Fibroblast of gingiva (primary cell): ENCODE measurements at regions not wholly inside any gene's neighbourhood (a gene's known extent, or its start where the extent isn't known, plus 50 kb on each side); places are given as distances from the start of the nearest gene placed in this dataset.
"Not testable (repeated sequence)": the region's sequence is repeated elsewhere in the genome, so short reads cannot be mapped to it uniquely, and the experiment has no call there.

Experiments used
- DNase-seq: peaks from one replicate; pipeline ENCODE4 v3.0.0-alpha.2; 2011; ENCODE audit warnings: low read depth

GRCh38 chr2:191476901-191477300 lies 201.0 kb upstream of the NABP1 start:
- no peak for DNase-seq

- peak; percentile 78 for DNase-seq
Observed at GRCh38 chr2:191478799-191479679, 198.9 kb upstream of the NABP1 start.

DNA sequence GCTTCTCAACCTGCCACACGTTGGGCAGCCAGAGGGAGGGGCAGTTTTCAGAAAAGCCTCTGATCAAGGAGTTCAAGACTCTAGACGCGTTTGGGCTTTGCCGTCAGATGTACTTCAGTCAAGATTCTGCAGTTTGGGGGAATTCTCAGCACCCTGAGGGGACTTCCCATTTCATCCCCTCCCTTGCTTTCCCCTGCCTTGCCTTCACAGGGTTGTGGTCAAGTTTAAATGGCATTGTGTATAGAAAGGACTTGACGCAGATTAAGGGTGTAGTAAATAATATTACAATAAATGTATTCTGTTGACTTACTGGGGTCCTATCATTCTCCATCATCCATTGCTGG lies 198.3 kb upstream of the NABP1 start:
- no peak for DNase-seq

DNA sequence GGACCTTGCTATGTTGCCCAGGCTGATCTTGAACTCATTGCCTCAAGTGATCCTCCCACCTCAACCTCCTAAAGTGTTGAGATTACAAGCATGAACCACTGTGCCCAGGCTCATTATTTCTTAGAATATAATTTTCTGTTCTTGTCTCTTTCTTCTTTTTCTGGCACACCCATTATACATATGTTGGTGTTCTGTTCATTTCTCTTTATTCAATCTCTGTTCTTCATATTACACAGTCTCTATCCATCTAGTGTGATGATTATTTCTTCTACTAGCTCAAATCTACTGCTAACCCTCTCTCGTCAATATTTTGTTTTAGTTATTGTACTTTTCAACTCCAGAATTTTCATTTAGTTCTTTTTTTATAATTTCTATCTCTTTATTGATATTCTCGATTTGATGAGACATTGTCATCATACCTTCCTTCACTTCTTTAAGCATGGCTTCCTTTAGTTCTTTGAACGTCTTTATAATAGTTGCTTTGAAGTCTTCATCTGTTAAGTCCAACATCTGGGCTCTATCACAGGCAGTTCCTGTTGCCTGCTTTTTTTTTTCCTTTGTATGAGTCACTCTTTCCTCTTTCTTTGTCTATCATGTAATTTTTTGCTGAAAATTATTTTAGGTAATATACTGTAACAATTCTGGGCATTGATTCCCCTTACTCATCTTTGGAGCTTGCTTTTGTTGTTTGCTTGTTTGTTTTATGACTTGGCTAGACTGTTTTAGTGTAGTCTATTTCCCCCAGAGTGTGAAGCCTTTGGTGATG lies 196.4 kb upstream of the NABP1 start:
- DNase-seq = peak; percentile 9

GRCh38 chr2:191483117-191483516 lies 194.8 kb upstream of the NABP1 start:
- no peak for DNase-seq

DNA sequence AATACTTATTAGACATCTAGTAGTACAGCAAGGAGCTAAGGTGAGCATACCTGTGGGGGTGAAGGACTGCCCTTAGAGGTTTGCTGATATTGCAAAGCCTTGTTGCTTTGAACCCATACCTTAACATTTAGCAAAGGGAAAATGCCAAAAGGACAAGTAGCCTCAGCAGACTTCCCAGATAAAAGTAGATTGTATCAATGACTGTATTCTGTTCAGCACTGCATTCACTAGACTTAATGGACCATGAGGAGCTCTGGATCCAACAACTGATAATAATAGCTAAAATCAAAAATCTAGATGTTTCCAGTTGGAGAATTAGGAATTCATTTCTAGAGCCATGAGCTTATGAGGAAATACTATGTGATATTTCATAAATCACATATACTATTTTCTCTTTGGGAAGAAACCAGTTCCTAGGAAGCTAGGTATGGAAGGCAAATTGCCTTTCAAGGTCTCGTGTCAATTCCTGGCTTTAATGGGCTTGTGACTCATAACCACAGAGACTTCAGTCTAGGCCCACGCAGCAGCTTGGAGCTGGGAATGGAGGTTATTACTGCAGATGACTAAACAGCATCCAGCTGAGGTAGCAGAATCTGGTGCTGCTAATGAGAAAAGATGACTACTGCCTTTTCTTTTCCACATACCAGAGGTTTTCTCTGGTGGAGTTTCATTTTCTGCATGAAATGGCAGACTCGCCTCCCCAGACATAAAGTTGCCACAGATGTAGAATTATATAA lies 191.2 kb upstream of the NABP1 start:
- peak; percentile 82 for DNase-seq

GRCh38 chr2:191488135-191488534 lies 189.8 kb upstream of the NABP1 start:
- DNase-seq = no peak

DNA sequence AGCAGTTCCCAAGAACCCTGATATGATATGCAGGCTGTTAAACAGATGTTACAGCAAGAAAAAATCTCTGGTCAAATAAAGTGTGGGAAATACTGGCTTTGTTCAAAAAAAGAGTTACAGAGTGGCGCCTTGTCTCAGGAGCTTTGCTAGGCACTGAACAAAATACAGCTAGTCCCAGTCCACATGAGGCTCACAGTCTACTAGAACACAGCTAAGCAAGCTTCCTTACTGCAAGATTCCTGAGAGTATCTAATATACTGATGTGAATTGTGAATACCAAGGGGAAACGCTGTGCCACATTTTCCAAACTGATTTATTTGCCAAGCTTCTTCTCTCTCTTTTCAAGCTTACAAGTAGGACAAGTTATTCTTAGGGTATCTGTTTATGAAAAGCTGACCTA lies 188.8 kb upstream of the NABP1 start:
- no peak for DNase-seq

- no peak for DNase-seq
Observed at GRCh38 chr2:191496838-191497237, 181.1 kb upstream of the NABP1 start.

DNA sequence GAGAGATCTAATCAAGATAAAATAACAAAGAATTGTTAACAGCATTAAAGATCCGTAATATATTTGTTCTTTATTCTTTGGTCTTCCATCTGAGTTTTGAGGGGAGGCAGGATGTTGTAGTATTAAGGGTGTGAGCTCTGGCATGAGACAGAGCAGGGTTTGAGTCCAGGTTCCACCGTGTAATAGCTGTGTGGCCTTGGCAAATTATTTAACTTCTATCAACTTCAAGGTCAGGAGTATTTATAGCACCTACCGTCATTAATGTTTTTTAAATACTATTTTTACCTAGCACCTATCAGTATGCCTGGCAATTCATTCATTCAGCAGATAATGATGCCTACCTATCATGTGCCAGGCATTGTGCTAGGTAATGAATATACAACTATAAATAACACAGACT lies 180.1 kb upstream of the NABP1 start:
- DNase-seq = no peak

DNA sequence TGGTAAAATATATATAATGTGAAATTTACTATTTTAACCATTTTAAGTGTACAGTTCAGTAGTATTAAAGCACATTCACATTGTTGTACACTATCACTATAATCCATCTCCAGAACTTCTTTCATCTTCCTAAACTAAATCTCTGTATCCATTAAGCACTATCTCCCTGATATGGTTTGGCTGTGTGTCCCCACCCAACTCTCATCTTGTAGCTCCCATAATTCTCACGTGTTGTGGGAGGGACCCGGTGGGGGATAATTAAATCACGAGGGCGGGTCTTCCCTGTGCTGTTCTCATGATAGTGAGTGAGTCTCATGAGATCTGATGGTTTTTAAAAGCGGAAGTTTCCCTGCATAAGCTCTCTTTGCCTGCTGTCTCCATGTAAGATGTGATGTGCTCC lies 178.9 kb upstream of the NABP1 start:
- DNase-seq = no peak

DNA sequence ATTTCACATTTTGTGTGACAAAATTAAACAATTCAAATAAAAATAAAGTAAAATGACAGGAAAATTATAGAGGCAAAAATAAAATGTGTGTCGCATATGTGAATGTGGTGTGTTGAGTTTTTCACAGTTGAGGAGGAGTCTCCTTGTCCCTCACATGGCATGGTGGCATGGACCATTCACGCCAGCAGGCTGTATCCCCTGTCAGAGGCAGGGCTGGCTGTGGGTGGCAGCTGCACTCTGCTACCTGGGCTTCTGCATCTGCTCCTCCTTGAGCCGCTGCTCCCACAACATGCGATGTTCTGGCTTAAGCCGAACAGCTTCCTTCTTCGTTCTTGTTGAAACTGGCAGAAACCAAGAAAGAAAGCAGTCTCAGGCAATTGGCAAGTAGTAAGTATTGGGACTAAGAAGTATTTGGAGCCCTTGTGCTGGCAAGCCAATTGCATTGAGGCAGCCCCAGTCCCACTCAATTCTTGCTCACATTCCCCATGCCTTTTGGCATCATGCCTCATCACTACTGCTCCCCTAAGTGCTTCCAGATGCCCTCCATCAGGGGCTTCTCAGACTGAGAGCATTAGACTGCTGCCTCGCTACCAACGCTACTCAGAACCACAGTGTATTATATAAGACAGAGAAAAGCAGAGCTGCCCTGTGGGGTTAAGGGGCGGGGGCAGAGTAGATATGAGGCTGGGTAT lies 177.9 kb upstream of the NABP1 start:
- DNase-seq = peak; percentile 60

DNA sequence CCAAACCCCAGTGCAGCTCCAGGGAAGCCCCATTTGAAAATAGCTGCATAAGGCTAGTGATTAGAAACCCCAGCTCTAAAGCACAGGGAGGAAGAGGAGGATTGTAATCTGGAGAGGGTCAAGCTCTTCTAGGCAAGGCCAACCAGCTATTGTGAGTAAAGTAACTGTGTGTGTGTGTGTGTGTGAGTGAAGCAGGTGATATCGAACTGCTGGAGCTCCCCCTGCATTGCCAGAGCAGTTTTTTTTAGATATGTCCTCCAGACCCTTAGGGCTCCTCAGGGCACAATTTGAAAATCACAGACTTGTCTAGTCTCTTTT lies 177.4 kb upstream of the NABP1 start:
- DNase-seq = no peak

GRCh38 chr2:191500884-191501560 lies 176.9 kb upstream of the NABP1 start:
- no peak for DNase-seq

- peak; percentile 53 for DNase-seq
Observed at GRCh38 chr2:191501561-191502168, 176.3 kb upstream of the NABP1 start.

DNA sequence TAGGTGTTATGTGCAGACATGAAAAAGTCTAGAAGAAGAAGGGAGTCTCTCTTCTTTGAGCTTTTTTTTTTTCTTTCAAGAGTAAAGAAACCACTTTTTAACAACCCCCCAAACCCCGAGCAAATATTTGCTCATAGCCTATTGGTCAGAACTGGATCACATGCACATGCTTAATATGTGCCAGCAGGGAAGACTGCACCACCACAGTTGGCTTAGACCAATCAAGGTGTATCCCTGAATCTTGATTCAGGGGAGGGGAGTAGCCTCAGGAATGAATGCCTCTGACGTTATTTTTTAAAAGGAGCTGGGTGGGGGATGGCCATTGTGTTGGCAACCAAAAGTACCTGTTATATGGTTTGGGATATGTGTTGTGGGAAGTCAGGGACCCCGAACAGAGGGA lies 171.4 kb upstream of the NABP1 start:
- no peak for DNase-seq

- DNase-seq = not testable (repeated sequence)
Observed at GRCh38 chr2:191507252-191507853, 170.6 kb upstream of the NABP1 start.

DNA sequence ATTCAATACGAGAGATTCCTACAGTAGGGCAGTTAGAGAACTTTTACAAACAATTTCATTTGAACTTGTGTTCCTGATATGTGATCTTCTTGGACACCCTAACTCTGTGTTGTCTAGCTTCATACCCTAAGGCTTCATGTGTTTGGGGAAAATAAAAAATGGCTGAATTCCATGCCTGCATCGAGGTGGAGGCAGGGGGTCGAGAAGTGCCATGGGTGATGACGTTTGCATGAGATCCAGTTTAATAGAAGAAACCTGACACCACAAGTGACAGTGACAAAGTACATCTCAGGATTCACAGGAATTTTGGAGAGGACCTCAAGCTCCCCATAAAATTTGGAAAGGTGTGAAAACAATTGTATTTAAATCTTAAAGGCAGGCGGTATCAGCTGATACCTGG lies 169.2 kb upstream of the NABP1 start:
- DNase-seq = no peak

DNA sequence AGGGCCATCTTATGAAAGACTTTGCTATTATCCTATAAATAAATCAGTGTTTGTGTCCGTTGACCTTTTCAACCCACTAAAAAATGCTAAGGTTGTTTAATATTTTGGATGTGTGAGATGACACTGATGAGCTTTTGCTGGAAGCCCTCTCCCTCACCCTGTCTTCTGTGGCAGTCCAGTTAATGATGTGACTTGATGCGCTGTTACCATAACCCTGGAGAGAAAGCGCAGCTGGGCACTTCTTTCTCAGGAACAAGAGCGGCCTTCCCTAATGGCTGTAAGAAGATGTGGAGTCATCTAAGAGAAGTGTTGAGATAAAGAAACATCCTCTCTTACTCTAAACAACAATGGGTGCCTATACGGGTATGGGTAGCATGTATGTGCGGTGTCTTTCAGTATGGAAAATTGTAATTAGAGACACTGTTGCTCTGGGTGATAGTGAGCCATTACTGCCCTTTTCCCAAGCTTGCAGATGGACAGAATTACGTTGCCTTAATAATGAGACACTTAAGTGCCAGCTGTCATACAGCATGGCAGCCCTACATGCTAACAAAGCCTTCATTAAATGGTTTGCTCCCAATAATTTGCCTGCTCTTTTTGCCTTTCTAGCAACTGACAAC lies 165.6 kb upstream of the NABP1 start:
- no peak for DNase-seq

GRCh38 chr2:191512874-191513273 lies 165.1 kb upstream of the NABP1 start:
- DNase-seq = no peak
